SK-N-SH (cell line): ENCODE measurements at regions not wholly inside any gene's neighbourhood (a gene's known extent, or its start where the extent isn't known, plus 50 kb on each side); places are given as distances from the start of the nearest gene placed in this dataset.

Source experiments
- CTCF ChIA-PET: fragments of 300-600, 350-600 bp; formaldehyde crosslinking; extraction: SDS; loops from one replicate; lab custom pipeline; 2021; lab: Yijun Ruan, JAX
- POLR2A ChIA-PET: fragments of 350-600 bp; sonication (Branson Sonifier 250); formaldehyde crosslinking; extraction: SDS; loops from one replicate; lab custom pipeline; 2020; ENCODE audit warnings: antibody characterized with exemption, inconsistent platforms; lab: Yijun Ruan, JAX
- DNase-seq: peaks from one replicate; pipeline ENCODE4 v3.0.0; 2012
- H2AFZ ChIP-seq: fragments of 200-600 bp; sonication (generic); 2 replicates; pipeline ENCODE4 v1.8.1; 2016; ENCODE audit warnings: antibody characterized with exemption, mild to moderate bottlenecking, low read depth
- H3F3A ChIP-seq: fragments of 200-600 bp; sonication (generic); replicated peaks from 2 replicates; pipeline ENCODE3; 2016; ENCODE audit warnings: antibody characterized with exemption, mild to moderate bottlenecking; ENCODE audit not compliant: insufficient read depth
- H3K27ac ChIP-seq, 2 experiments: fragments of 200-500 bp in 1 of 2; fragments of 200-600 bp in 1 of 2; sonication (Bioruptor generic) in 1 of 2; sonication (generic), shearing (Covaris generic) in 1 of 2; 2 replicates each; pipeline versions ENCODE4 v1.5.1 to v1.6.1; 2014 to 2016; ENCODE audit warnings: low read depth in 2 of 2, inconsistent platforms in 1 of 2, low read length in 1 of 2, mild to moderate bottlenecking in 1 of 2, mixed read lengths in 1 of 2
- H3K27me3 ChIP-seq: fragments of 200-600 bp; sonication (generic), shearing (Covaris generic); 2 replicates; pipeline ENCODE4 v1.6.1; 2016; ENCODE audit warnings: mixed run types; ENCODE audit not compliant: insufficient read depth
- H3K36me3 ChIP-seq, 2 experiments: fragments of 200-500 bp in 1 of 2; fragments of 200-600 bp in 1 of 2; sonication (Bioruptor generic) in 1 of 2; sonication (generic) in 1 of 2; replicated peaks in 1 of 2; 2 replicates each; pipeline versions ENCODE3 to v1.5.1; 2014 to 2016; ENCODE audit warnings: low read length in 1 of 2, mild to moderate bottlenecking in 1 of 2; ENCODE audit not compliant: insufficient read depth in 2 of 2, control insufficient read depth in 1 of 2
- H3K4me1 ChIP-seq, 2 experiments: fragments of 200-500 bp in 1 of 2; fragments of 200-600 bp in 1 of 2; sonication (Bioruptor generic) in 1 of 2; sonication (generic), shearing (Covaris generic) in 1 of 2; 2 replicates each; pipeline versions ENCODE4 v1.5.1 to v1.6.1; 2014 to 2016; ENCODE audit warnings: low read depth in 1 of 2, low read length in 1 of 2, mixed run types in 1 of 2; ENCODE audit not compliant: insufficient read depth in 2 of 2, control insufficient read depth in 1 of 2
- H3K4me2 ChIP-seq: fragments of 200-600 bp; sonication (generic), shearing (Covaris generic); 2 replicates; pipeline ENCODE4 v1.6.1; 2017; ENCODE audit warnings: mixed run types
- H3K4me3 ChIP-seq, 2 experiments: fragments of 200-500 bp in 1 of 2; fragments of 200-600 bp in 1 of 2; sonication (Bioruptor generic) in 1 of 2; sonication (generic), shearing (Covaris generic) in 1 of 2; 2 replicates each; pipeline versions ENCODE4 v1.5.1 to v1.8.1; 2014 to 2016; ENCODE audit warnings: low read depth in 2 of 2, inconsistent platforms in 1 of 2, low read length in 1 of 2, mild to moderate bottlenecking in 1 of 2, mixed read lengths in 1 of 2, moderate library complexity in 1 of 2
- H3K79me2 ChIP-seq: fragments of 200-600 bp; sonication (generic); 2 replicates; pipeline ENCODE4 v1.8.1; 2017; ENCODE audit warnings: mild to moderate bottlenecking; ENCODE audit not compliant: insufficient read depth
- H3K9ac ChIP-seq: fragments of 200-600 bp; sonication (generic); 2 replicates; pipeline ENCODE4 v1.6.1; 2017; ENCODE audit warnings: mixed run types
- H3K9me2 ChIP-seq: fragments of 200-600 bp; sonication (generic); 2 replicates; pipeline ENCODE4 v1.6.1; 2017; ENCODE audit warnings: mixed run types
- H3K9me3 ChIP-seq: fragments of 200-600 bp; sonication (generic); 2 replicates; pipeline ENCODE4 v1.6.1; 2017; ENCODE audit warnings: mixed run types, mild to moderate bottlenecking, moderate library complexity
- H4K20me1 ChIP-seq: fragments of 200-600 bp; sonication (generic); 2 replicates; pipeline ENCODE4 v1.6.1; 2017; ENCODE audit warnings: mild to moderate bottlenecking, mixed run types; ENCODE audit not compliant: insufficient read depth
- CHD2 ChIP-seq: fragments of 150-350 bp; IDR thresholded peaks from 2 replicates; pipeline ENCODE4 v1.6.1; 2018; ENCODE audit warnings: low read length; ENCODE audit not compliant: partially characterized antibody
- EZH2phosphoT487 ChIP-seq: fragments of 200-600 bp; sonication (generic); IDR thresholded peaks from 2 replicates; pipeline ENCODE4 v1.6.1; 2017; ENCODE audit warnings: low read depth, mixed run types, mild to moderate bottlenecking, antibody characterized with exemption, moderate library complexity, borderline replicate concordance
- FOSL2 ChIP-seq: IDR thresholded peaks from 2 replicates; pipeline ENCODE4 v1.4.0; 2012; ENCODE audit warnings: low read depth, mild to moderate bottlenecking, moderate library complexity, borderline replicate concordance
- IRF3 ChIP-seq: fragments of 150-350 bp; IDR thresholded peaks from 2 replicates; pipeline ENCODE4 v1.6.1; 2016; ENCODE audit warnings: mild to moderate bottlenecking, low read depth, low read length
- JUND ChIP-seq: IDR thresholded peaks from 2 replicates; pipeline ENCODE4 v1.4.0; 2012
- MAX ChIP-seq: IDR thresholded peaks from 2 replicates; pipeline ENCODE4 v1.4.0; 2012; ENCODE audit warnings: low read depth
- NFIC ChIP-seq: IDR thresholded peaks from 2 replicates; pipeline ENCODE4 v1.4.0; 2012; ENCODE audit warnings: borderline replicate concordance
- POLR2AphosphoS5 ChIP-seq: IDR thresholded peaks from 2 replicates; pipeline ENCODE4 v1.6.1; 2012; ENCODE audit warnings: low read depth, low read length
- RAD21 ChIP-seq: IDR thresholded peaks from 2 replicates; pipeline ENCODE4 v1.6.1; 2012; ENCODE audit warnings: mild to moderate bottlenecking, low read length
- RCOR1 ChIP-seq: fragments of 150-350 bp; IDR thresholded peaks from 2 replicates; pipeline ENCODE4 v1.6.1; 2017; ENCODE audit warnings: antibody characterized with exemption, low read length
- RFX5 ChIP-seq: IDR thresholded peaks from 2 replicates; pipeline ENCODE4 v1.6.1; 2012; ENCODE audit warnings: mild to moderate bottlenecking, improper control_type of control experiment, low read length
- SIN3A ChIP-seq: IDR thresholded peaks from 2 replicates; pipeline ENCODE4 v1.6.1; 2012; ENCODE audit warnings: low read depth, mild to moderate bottlenecking, low read length, moderate library complexity, borderline replicate concordance
- TEAD4 ChIP-seq: IDR thresholded peaks from 2 replicates; pipeline ENCODE4 v1.4.0; 2012; ENCODE audit warnings: mild to moderate bottlenecking, borderline replicate concordance; ENCODE audit not compliant: insufficient read depth
- WGBS: methylation state at CpG from one replicate; pipeline ENCODE4 v1.1.6; 2017; ENCODE audit warnings: low lambda C conversion rate; 5-methylcytosine and 5-hydroxymethylcytosine counted together
- TF ChIP-seq, protein P1 (sequence below): fragments of 150-350 bp; IDR thresholded peaks from 2 replicates; pipeline ENCODE4 v1.6.1; 2017; ENCODE audit warnings: antibody characterized with exemption, low read length, low read depth, borderline replicate concordance
- TF ChIP-seq, protein P2 (sequence below): fragments of 200-600 bp; sonication (generic); IDR thresholded peaks from 2 replicates; pipeline ENCODE4 v1.6.1; 2017; ENCODE audit warnings: antibody characterized with exemption, mild to moderate bottlenecking, moderate library complexity
- TF ChIP-seq, protein P3 (sequence below): IDR thresholded peaks from 2 replicates; pipeline ENCODE4; 2012

DNA sequence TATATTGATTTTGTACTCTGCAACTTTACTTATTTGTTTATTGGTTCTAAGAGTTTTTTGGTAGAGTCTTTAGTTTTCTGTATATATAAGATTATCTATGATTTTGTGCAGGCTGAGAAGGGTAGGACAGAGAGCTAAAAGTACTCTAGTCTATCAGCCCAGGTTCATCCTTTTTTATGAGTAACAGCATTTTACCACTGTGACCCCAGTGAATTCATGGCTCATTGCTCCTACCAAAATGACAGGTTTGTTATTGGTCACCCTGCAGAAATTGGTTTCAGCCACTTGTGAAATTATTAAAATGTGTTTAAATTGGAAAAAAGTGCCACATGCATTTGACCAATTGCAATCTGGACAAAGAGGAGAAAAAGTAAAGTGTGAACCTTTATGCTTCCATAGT, 421.4 kb upstream of the DAB2 start:
- H4K20me1 ChIP-seq: no peaks in the 10 kb centered on the region
- H2AFZ ChIP-seq: no peak overlapping the region
- H3K79me2 ChIP-seq: no peaks in the 10 kb centered on the region
- H3K4me3 ChIP-seq: no peak overlapping the region
- ChIA-PET CTCF (interaction anchor here (0.8 kb wide), 1 partner anchor 12 kb away, joined by 3 read pairs; no protein-coding TSS in a partner anchor), POLR2A (no interaction called here)
- H3K9ac ChIP-seq: no peak overlapping the region
- no peaks in the 10 kb centered on the region for H3K9me2 ChIP-seq
- no peaks in the 10 kb centered on the region for H3K9me3 ChIP-seq
- no peak for DNase-seq
- no peak overlapping the region for H3K4me2 ChIP-seq
- no peaks in the 10 kb centered on the region for H3K36me3 ChIP-seq
- TF ChIP-seq, protein P1, sequence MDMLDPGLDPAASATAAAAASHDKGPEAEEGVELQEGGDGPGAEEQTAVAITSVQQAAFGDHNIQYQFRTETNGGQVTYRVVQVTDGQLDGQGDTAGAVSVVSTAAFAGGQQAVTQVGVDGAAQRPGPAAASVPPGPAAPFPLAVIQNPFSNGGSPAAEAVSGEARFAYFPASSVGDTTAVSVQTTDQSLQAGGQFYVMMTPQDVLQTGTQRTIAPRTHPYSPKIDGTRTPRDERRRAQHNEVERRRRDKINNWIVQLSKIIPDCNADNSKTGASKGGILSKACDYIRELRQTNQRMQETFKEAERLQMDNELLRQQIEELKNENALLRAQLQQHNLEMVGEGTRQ: no peak
- TF ChIP-seq TEAD4 (no peak), RCOR1 (no peak), JUND (no peak), RFX5 (no peak), CHD2 (no peak)
- TF ChIP-seq, protein P2, sequence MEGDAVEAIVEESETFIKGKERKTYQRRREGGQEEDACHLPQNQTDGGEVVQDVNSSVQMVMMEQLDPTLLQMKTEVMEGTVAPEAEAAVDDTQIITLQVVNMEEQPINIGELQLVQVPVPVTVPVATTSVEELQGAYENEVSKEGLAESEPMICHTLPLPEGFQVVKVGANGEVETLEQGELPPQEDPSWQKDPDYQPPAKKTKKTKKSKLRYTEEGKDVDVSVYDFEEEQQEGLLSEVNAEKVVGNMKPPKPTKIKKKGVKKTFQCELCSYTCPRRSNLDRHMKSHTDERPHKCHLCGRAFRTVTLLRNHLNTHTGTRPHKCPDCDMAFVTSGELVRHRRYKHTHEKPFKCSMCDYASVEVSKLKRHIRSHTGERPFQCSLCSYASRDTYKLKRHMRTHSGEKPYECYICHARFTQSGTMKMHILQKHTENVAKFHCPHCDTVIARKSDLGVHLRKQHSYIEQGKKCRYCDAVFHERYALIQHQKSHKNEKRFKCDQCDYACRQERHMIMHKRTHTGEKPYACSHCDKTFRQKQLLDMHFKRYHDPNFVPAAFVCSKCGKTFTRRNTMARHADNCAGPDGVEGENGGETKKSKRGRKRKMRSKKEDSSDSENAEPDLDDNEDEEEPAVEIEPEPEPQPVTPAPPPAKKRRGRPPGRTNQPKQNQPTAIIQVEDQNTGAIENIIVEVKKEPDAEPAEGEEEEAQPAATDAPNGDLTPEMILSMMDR: no peak
- TF ChIP-seq, protein P3, sequence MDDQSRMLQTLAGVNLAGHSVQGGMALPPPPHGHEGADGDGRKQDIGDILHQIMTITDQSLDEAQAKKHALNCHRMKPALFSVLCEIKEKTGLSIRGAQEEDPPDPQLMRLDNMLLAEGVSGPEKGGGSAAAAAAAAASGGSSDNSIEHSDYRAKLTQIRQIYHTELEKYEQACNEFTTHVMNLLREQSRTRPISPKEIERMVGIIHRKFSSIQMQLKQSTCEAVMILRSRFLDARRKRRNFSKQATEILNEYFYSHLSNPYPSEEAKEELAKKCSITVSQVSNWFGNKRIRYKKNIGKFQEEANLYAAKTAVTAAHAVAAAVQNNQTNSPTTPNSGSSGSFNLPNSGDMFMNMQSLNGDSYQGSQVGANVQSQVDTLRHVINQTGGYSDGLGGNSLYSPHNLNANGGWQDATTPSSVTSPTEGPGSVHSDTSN: no peak
- no peak overlapping the region for H3K27ac ChIP-seq
- no peaks in the 10 kb centered on the region for H3F3A ChIP-seq
- no peaks in the 10 kb centered on the region for H3K4me1 ChIP-seq
- no peaks in the 10 kb centered on the region for H3K27me3 ChIP-seq

DNA sequence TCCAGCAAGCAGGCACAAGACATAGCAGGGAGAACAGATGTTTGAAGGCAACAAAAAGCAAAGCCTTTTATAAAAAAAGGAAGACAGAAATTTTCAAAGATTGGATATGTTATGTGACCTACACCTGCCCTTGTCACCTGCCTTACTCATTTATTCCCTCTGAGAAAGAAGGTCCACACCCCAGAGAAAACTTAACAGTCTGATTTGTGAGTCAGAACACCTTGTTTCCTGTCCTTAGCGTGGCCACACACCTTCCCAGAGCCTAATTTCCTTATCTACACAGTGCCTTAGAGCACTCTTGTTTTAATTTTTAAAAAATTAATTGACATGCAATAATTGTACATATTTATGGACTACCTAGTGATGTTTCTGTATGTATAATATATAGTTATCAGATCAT, 419.0 kb upstream of the DAB2 start:
- Histone ChIP-seq H3K36me3 (no peaks in the 10 kb centered on the region), H3K27ac (no peak overlapping the region), H3K79me2 (no peaks in the 10 kb centered on the region), H3K4me3 (no peak overlapping the region), H3K27me3 (no peaks in the 10 kb centered on the region), H3K4me1 (no peaks in the 10 kb centered on the region), H3K9me2 (no peaks in the 10 kb centered on the region), H3F3A (no peaks in the 10 kb centered on the region), H3K9ac (no peak overlapping the region), H4K20me1 (no peaks in the 10 kb centered on the region), H3K9me3 (no peaks in the 10 kb centered on the region), H3K4me2 (no peak overlapping the region), H2AFZ (no peak overlapping the region)
- ChIA-PET CTCF (no interaction called here), POLR2A (no interaction called here)
- no peak for DNase-seq
- 0% methylated on average over 1 of the region's 1 CpG for WGBS
- no peak for TF ChIP-seq POLR2AphosphoS5
- TF ChIP-seq RFX5: no peak
- no peak for TF ChIP-seq MAX
- TF ChIP-seq, protein P1: no peak
- no peak for TF ChIP-seq FOSL2
- no peak for TF ChIP-seq RCOR1
- TF ChIP-seq SIN3A: no peak
- TF ChIP-seq TEAD4: no peak
- no peak for TF ChIP-seq IRF3
- TF ChIP-seq, protein P2: no peak
- TF ChIP-seq JUND: no peak
- TF ChIP-seq EZH2phosphoT487: no peak
- no peak for TF ChIP-seq RAD21
- no peak for TF ChIP-seq NFIC
- TF ChIP-seq, protein P3: no peak
